Gastroesophageal sphincter (tissue), 4 donors: ENCODE measurements at regions not wholly inside any gene's neighbourhood (a gene's known extent, or its start where the extent isn't known, plus 50 kb on each side); places are given as distances from the start of the nearest gene placed in this dataset.
"Not testable (repeated sequence)": the region's sequence is repeated elsewhere in the genome, so short reads cannot be mapped to it uniquely, and the experiment has no call there.

Experiments used
- ATAC-seq: fragments of 150-250 bp; one replicate; pipeline ENCODE4 v1.9.1; 2016; ENCODE audit warnings: mild to moderate bottlenecking, moderate library complexity
- H3K27ac ChIP-seq, 4 donors: fragments of 200-600 bp; sonication (generic) in 3 of 4; 1 replicate in 3 of 4; 2 replicates in 1 of 4; pipeline ENCODE4 v1.5.1; 2016 to 2019
- H3K27me3 ChIP-seq: fragments of 200-600 bp; sonication (generic); one replicate; pipeline ENCODE4 v1.5.1; 2019
- H3K36me3 ChIP-seq, 2 donors: fragments of 200-600 bp; sonication (generic); one replicate each; pipeline ENCODE4 v1.5.1; 2019; ENCODE audit warnings: control low read depth in 1 of 2
- H3K4me1 ChIP-seq, 3 donors: fragments of 200-600 bp; sonication (generic); 1 replicate in 2 of 3; 2 replicates in 1 of 3; pipeline ENCODE4 v1.5.1; 2016 to 2019; ENCODE audit warnings: control low read depth in 2 of 3
- H3K4me3 ChIP-seq, 2 donors: fragments of 200-600 bp; sonication (generic); one replicate each; pipeline ENCODE4 v1.5.1; 2019; ENCODE audit warnings: mild to moderate bottlenecking in 1 of 2, moderate library complexity in 1 of 2
- H3K9me3 ChIP-seq, 3 donors: fragments of 200-600 bp; sonication (generic); one replicate each; pipeline ENCODE4 v1.5.1; 2017 to 2019; ENCODE audit warnings: control low read depth in 2 of 3
- CTCF ChIP-seq, 4 experiments: fragments of 200-600 bp in 2 of 4; fragments of 450-650 bp in 2 of 4; sonication (generic) in 1 of 4; IDR thresholded peaks; one replicate each; pipeline ENCODE4 v1.5.1; 2017 to 2019; ENCODE audit warnings: antibody characterized with exemption in 4 of 4, mild to moderate bottlenecking in 2 of 4, moderate library complexity in 2 of 4
- EP300 ChIP-seq: sonication (generic); formaldehyde crosslinking; IDR thresholded peaks from one replicate; pipeline ENCODE4 v1.6.1; 2017; ENCODE audit warnings: antibody characterized with exemption, mild to moderate bottlenecking
- POLR2A ChIP-seq, 2 donors: fragments of 450-650 bp; IDR thresholded peaks; one replicate each; pipeline ENCODE4 v1.6.1; 2017; ENCODE audit warnings: antibody characterized with exemption in 2 of 2, mild to moderate bottlenecking in 2 of 2, moderate library complexity in 1 of 2
- POLR2AphosphoS5 ChIP-seq: sonication (generic); formaldehyde crosslinking; IDR thresholded peaks from one replicate; pipeline ENCODE4 v1.6.1; 2017; ENCODE audit warnings: antibody characterized with exemption
- WGBS, 2 donors: methylation state at CpG; one replicate each; pipeline ENCODE4 v1.1.5; 2018; ENCODE audit warnings: low coverage in 1 of 2; 5-methylcytosine and 5-hydroxymethylcytosine counted together

GRCh38 chr2:80938463-80938862 lies 633.9 kb upstream of the LRRTM1 start:
- no peak for ATAC-seq
- Histone ChIP-seq H3K9me3 (no peaks in the 10 kb centered on the region), H3K4me1 (no peaks in the 10 kb centered on the region), H3K27ac (no peak overlapping the region), H3K4me3 (no peak overlapping the region), H3K36me3 (no peaks in the 10 kb centered on the region), H3K27me3 (no peaks in the 10 kb centered on the region)
- no peak for TF ChIP-seq EP300
- no peak for TF ChIP-seq POLR2A (IDR thresholded peaks at IDR 0.05)
- no peak for TF ChIP-seq POLR2AphosphoS5
- no peak for TF ChIP-seq CTCF (IDR thresholded peaks at IDR 0.05)
- WGBS, 2 donors: 67 to 88% methylated on average over 3 of the region's 3 CpGs

- H3K27ac ChIP-seq, H3K36me3 ChIP-seq, H3K4me1 ChIP-seq, H3K27me3 ChIP-seq, H3K4me3 ChIP-seq, ATAC-seq: not testable (repeated sequence)
- WGBS, 2 donors: 77 to 89% methylated on average over 4 to 5 of the region's 6 CpGs
- peaks cover 0 to 21% (median 0%) of the 10 kb centered on the region in 3 donors for H3K9me3 ChIP-seq
These were observed 627.3 kb upstream of the LRRTM1 start for GRCh38 chr2:80931820-80932219.

- no peak for TF ChIP-seq POLR2A (IDR thresholded peaks at IDR 0.05)
- TF ChIP-seq CTCF (IDR thresholded peaks at IDR 0.05): no peak
- TF ChIP-seq EP300: no peak
- no peak for TF ChIP-seq POLR2AphosphoS5
- H3K36me3 ChIP-seq: no peaks in the 10 kb centered on the region
- 85 to 100% methylated on average over 1 of the region's 1 CpG for WGBS, 2 donors
- no peaks in the 10 kb centered on the region for H3K4me1 ChIP-seq
- H3K4me3 ChIP-seq: no peak overlapping the region
- H3K27ac ChIP-seq: no peak overlapping the region
- peaks cover 0 to 21% (median 0%) of the 10 kb centered on the region in 3 donors for H3K9me3 ChIP-seq
- H3K27me3 ChIP-seq: no peaks in the 10 kb centered on the region
- no peak for ATAC-seq
These were observed 626.2 kb upstream of the LRRTM1 start for GRCh38 chr2:80930777-80931176.

GRCh38 chr2:80926168-80926567 lies 621.6 kb upstream of the LRRTM1 start:
- 98 to 100% methylated on average over 2 to 4 of the region's 4 CpGs for WGBS, 2 donors
- ATAC-seq: no peak
- Histone ChIP-seq H3K4me3 (no peak overlapping the region), H3K9me3 (peaks cover 0 to 21% (median 0%) of the 10 kb centered on the region in 3 donors), H3K4me1 (no peaks in the 10 kb centered on the region), H3K27ac (no peak overlapping the region), H3K36me3 (no peaks in the 10 kb centered on the region), H3K27me3 (no peaks in the 10 kb centered on the region)
- no peak for TF ChIP-seq CTCF (IDR thresholded peaks at IDR 0.05)
- no peak for TF ChIP-seq EP300
- no peak for TF ChIP-seq POLR2AphosphoS5
- TF ChIP-seq POLR2A (IDR thresholded peaks at IDR 0.05): no peak

- Histone ChIP-seq H3K9me3 (no peaks in the 10 kb centered on the region), H3K36me3 (no peaks in the 10 kb centered on the region), H3K27me3 (no peaks in the 10 kb centered on the region), H3K27ac (no peak overlapping the region), H3K4me3 (no peak overlapping the region), H3K4me1 (no peaks in the 10 kb centered on the region)
- no peak for TF ChIP-seq POLR2A (IDR thresholded peaks at IDR 0.05)
- TF ChIP-seq EP300: no peak
- no peak for TF ChIP-seq POLR2AphosphoS5
- no peak for TF ChIP-seq CTCF (IDR thresholded peaks at IDR 0.05)
- 75 to 91% methylated on average over 6 of the region's 7 CpGs for WGBS, 2 donors
- no peak for ATAC-seq
These were observed 592.0 kb upstream of the LRRTM1 start for GRCh38 chr2:80896576-80896975.

GRCh38 chr2:80894486-80894885 lies 589.9 kb upstream of the LRRTM1 start:
- TF ChIP-seq CTCF (IDR thresholded peaks at IDR 0.05) (no peak), EP300 (no peak), POLR2A (IDR thresholded peaks at IDR 0.05) (no peak), POLR2AphosphoS5 (no peak)
- Histone ChIP-seq H3K4me3 (no peak overlapping the region), H3K27me3 (no peaks in the 10 kb centered on the region), H3K9me3 (no peaks in the 10 kb centered on the region), H3K36me3 (no peaks in the 10 kb centered on the region), H3K4me1 (no peaks in the 10 kb centered on the region), H3K27ac (no peak overlapping the region)
- 61 to 63% methylated on average over 3 of the region's 3 CpGs for WGBS, 2 donors
- ATAC-seq: no peak
